ENCODE measurements at regions not wholly inside any gene's neighbourhood (a gene's known extent, or its start where the extent isn't known, plus 50 kb on each side); places are given as distances from the start of the nearest gene placed in this dataset.
"Not testable (repeated sequence)": the region's sequence is repeated elsewhere in the genome, so short reads cannot be mapped to it uniquely, and the experiment has no call there.

GRCh38 chr1:95536501-95536900, 302.5 kb downstream of the RWDD3 start:
- DNase-seq, result no peak

GRCh38 chr1:95537176-95537575, 303.2 kb downstream of the RWDD3 start:
- no peak for DNase-seq

- not testable (repeated sequence) for DNase-seq
These were observed 304.2 kb downstream of the RWDD3 start for GRCh38 chr1:95538242-95538641.

GRCh38 chr1:95542936-95543335, 308.9 kb downstream of the RWDD3 start:
- DNase-seq, result no peak

GRCh38 chr1:95547005-95547404, 313.0 kb downstream of the RWDD3 start:
- DNase-seq, result no peak

GRCh38 chr1:95548211-95548610, 314.2 kb downstream of the RWDD3 start:
- DNase-seq, result no peak

- no peak for DNase-seq
These were observed 317.2 kb downstream of the RWDD3 start for GRCh38 chr1:95551201-95551600.

GRCh38 chr1:95553595-95553994, 319.6 kb downstream of the RWDD3 start:
- DNase-seq, result no peak

GRCh38 chr1:95554408-95554807, 320.4 kb downstream of the RWDD3 start:
- DNase-seq, result no peak

GRCh38 chr1:95558791-95559190, 324.8 kb downstream of the RWDD3 start:
- DNase-seq, result no peak

GRCh38 chr1:95561346-95561745, 327.3 kb downstream of the RWDD3 start:
- DNase-seq, result no peak

GRCh38 chr1:95562230-95562629, 328.2 kb downstream of the RWDD3 start:
- no peak for DNase-seq

- no peak for DNase-seq
These were observed 338.0 kb downstream of the RWDD3 start for GRCh38 chr1:95572002-95572401.

GRCh38 chr1:95572962-95573361, 339.0 kb downstream of the RWDD3 start:
- no peak for DNase-seq

GRCh38 chr1:95575291-95575690, 341.3 kb downstream of the RWDD3 start:
- no peak for DNase-seq

- DNase-seq, result no peak
These were observed 344.5 kb downstream of the RWDD3 start for GRCh38 chr1:95578462-95578861.

GRCh38 chr1:95582191-95582590, 348.2 kb downstream of the RWDD3 start:
- DNase-seq, result no peak

- no peak for DNase-seq
These were observed 348.7 kb downstream of the RWDD3 start for GRCh38 chr1:95582746-95583145.

- no peak for DNase-seq
These were observed 349.7 kb downstream of the RWDD3 start for GRCh38 chr1:95583661-95584210.

- DNase-seq, result no peak
These were observed 350.3 kb downstream of the RWDD3 start for GRCh38 chr1:95584315-95584714.

GRCh38 chr1:95604771-95605170, 370.8 kb downstream of the RWDD3 start:
- DNase-seq, result no peak

- no peak for DNase-seq
These were observed 380.2 kb downstream of the RWDD3 start for GRCh38 chr1:95614197-95614596.

GRCh38 chr1:95615421-95615820, 381.4 kb downstream of the RWDD3 start:
- no peak for DNase-seq

- DNase-seq, result no peak
These were observed 386.1 kb downstream of the RWDD3 start for GRCh38 chr1:95620076-95620475.

GRCh38 chr1:95622609-95623008, 388.6 kb downstream of the RWDD3 start:
- no peak for DNase-seq

GRCh38 chr1:95625224-95625623, 391.2 kb downstream of the RWDD3 start:
- DNase-seq, result no peak
